ENCODE measurements at regions not wholly inside any gene's neighbourhood (a gene's known extent, or its start where the extent isn't known, plus 50 kb on each side); places are given as distances from the start of the nearest gene placed in this dataset.
"Not testable (repeated sequence)": the region's sequence is repeated elsewhere in the genome, so short reads cannot be mapped to it uniquely, and the experiment has no call there.

DNA sequence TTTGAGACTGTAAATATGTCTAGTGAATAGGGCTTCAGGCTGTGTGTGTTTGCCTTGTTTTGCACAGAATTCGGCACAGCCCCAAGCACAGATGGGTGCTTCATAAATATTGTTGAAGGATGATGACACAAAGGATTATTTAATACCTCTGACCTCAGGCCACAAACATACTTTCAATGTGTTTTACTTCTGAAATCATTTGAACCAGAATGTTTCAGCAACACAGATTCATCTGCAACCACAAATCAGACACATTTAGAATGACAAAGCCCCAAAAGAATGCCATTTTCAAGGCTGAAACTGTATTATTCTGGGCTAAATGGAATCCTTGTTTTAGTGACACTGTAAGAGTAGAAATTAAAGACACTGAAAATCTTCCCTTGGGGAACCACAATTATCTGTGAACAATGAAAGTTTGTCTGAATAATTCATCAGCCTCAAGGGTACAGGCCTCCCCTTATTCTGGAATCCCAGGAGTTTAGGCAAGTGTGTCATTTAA is 93.7 kb downstream of the FOXD4L6 start:
- not testable (repeated sequence) for DNase-seq; H3K27me3 Mint-ChIP-seq (ENCODE audit: low read depth); ATAC-seq; H3K9me3 Mint-ChIP-seq; H3K36me3 Mint-ChIP-seq (ENCODE audit: insufficient read depth); H3K4me3 Mint-ChIP-seq; H3K4me1 Mint-ChIP-seq (ENCODE audit: low read depth)

DNA sequence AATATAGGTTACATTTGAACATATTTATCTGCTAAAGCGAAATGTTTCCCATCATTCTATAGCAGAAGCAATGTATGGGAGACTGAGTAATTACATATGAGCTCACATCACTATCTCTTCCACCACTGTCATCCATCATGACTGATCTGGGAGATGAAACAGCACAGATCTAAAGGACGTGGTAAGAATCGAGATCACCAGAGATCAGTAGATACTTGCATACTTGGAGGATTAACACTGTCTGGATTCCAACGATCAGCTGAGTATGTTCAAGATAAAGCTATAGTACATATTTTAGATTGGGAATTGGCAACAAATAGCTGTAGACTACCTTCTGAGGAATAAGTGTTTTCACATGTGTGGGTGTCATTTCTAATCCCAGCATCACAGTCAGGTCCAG is 94.6 kb downstream of the FOXD4L6 start:
- not testable (repeated sequence) for DNase-seq; H3K4me3 Mint-ChIP-seq; H3K9me3 Mint-ChIP-seq; H3K4me1 Mint-ChIP-seq (ENCODE audit: low read depth); H3K36me3 Mint-ChIP-seq (ENCODE audit: insufficient read depth); H3K27me3 Mint-ChIP-seq (ENCODE audit: low read depth); ATAC-seq

DNA sequence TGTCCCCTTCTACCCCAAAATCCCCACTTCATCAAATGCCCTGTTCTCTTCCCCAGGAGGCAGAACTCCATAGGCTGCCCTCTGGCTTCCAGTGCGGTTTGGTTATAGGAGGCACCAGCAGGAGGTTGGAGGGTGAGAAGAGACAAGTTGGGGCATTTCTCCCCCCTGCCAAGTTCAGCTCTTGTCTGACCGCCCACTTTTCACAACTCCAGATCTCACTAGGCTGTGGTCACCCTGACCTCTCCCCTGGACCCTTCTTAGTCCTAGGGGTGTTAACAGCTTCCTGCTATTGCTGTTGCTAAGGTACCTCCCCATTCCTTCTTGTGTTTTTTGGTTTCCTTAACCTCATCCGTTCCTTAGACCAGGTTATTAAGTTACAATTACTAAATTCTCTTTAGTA is 95.1 kb downstream of the FOXD4L6 start:
- not testable (repeated sequence) for H3K36me3 Mint-ChIP-seq (ENCODE audit: insufficient read depth); ATAC-seq; H3K27me3 Mint-ChIP-seq (ENCODE audit: low read depth); DNase-seq; H3K9me3 Mint-ChIP-seq; H3K4me3 Mint-ChIP-seq; H3K4me1 Mint-ChIP-seq (ENCODE audit: low read depth)

DNA sequence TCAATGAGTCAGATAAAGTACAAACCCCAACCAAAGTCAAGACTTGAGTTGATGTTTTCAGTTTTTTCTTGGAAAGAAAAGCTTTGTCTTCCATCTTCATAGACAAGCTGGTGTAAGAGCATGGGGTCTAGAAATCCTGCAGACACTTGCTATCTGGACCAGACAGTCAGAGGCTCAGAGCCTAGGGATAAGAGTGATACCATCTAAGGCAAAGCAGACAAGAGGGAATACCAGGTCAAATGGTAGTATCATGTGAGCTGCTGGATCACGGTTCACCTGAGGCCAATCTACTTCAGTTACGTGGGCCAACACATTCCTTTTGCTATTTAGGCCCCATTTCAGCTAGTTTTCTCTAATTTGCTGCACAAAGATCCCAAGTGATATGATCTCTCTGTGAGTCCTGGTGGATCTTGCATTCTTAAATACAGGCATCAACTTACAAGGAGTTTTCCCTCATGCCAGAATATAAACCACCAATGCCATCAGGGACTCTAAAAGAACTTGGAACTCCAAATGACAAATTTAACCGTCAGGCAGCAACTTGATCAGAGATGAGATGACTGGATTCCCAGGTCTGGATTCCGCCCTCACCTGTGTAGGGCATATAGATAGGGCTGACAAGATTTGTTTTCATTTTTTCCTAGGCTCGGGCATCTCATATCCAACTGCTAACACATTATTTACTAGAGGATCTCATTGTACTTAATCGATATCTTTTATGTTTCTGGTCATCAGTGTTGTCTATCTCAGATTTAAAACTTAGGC is 101.4 kb downstream of the FOXD4L6 start:
- not testable (repeated sequence) for H3K4me1 Mint-ChIP-seq (ENCODE audit: low read depth); H3K9me3 Mint-ChIP-seq; H3K36me3 Mint-ChIP-seq (ENCODE audit: insufficient read depth); ATAC-seq; DNase-seq; H3K27me3 Mint-ChIP-seq (ENCODE audit: low read depth); H3K4me3 Mint-ChIP-seq

DNA sequence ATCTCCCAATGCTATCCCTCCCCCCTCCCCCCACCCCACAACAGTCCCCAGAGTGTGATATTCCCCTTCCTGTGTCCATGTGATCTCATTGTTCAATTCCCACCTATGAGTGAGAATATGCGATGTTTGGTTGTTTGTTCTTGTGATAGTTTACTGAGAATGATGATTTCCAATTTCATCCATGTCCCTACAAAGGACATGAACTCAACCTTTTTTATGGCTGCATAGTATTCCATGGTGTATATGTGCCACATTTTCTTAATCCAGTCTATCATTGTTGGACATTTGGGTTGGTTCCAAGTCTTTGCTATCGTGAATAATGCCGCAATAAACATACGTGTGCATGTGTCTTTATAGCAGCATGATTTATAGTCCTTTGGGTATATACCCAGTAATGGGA is 106.1 kb downstream of the FOXD4L6 start:
- not testable (repeated sequence) for H3K4me3 Mint-ChIP-seq; DNase-seq; ATAC-seq; H3K27me3 Mint-ChIP-seq (ENCODE audit: low read depth); H3K4me1 Mint-ChIP-seq (ENCODE audit: low read depth); H3K9me3 Mint-ChIP-seq
- peaks cover 12% of the 10 kb centered on the region for H3K36me3 Mint-ChIP-seq (ENCODE audit: insufficient read depth)

DNA sequence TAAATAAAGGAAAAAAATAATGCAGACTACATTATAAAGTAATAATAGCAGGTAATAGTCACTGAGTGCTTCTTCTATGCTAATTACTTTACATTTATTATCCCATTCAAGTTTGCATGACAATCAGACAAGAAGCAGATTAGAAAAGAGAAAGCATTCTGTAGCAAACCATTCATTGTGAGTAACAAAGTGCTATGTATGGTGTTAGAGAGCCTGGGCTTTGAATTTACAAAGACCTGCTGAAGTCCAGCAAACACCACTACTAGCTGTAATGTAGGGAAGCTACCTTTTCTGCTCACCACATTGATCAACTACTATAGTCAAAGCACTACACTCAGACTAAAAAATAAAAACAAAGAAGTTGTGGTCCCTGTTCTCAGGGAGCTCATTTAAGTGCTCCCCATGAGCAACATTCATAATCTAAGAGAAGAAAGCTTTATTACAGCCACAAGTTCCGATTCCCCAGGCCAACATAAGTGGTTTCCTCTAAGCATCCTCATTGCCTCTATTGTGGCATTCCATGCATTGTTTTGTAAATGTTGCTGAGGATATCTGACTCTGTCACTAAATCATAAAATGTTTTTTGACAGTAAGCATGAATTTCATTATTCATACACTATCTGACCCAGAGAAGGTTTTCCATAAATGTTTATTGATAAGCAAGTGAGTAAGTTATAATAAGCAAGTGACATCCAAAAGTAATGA is 108.5 kb downstream of the FOXD4L6 start:
- not testable (repeated sequence) for H3K27me3 Mint-ChIP-seq (ENCODE audit: low read depth); H3K4me3 Mint-ChIP-seq; ATAC-seq; H3K9me3 Mint-ChIP-seq; H3K4me1 Mint-ChIP-seq (ENCODE audit: low read depth); DNase-seq
- H3K36me3 Mint-ChIP-seq (ENCODE audit: insufficient read depth), result peaks cover 11% of the 10 kb centered on the region

DNA sequence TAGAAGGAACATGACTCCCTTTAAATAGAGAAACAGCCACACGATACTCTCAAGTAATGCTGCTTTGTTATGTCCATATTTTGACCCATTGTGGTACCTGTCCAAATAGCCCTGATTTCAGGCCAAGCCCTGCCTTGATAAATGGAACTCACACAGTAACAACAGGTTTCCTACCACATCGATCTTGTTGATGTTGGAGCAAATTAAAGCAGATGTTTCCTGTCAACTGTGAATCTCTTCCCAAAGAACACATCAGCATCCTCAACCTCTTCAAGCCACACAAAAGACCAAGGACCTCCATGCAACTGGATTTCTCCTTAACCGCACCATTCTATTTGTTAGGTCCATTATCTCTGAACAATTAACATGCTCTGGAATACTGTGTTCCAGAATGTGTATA is 109.5 kb downstream of the FOXD4L6 start:
- peaks cover 15% of the 10 kb centered on the region for H3K36me3 Mint-ChIP-seq (ENCODE audit: insufficient read depth)
- not testable (repeated sequence) for H3K4me1 Mint-ChIP-seq (ENCODE audit: low read depth); H3K9me3 Mint-ChIP-seq; DNase-seq; ATAC-seq; H3K27me3 Mint-ChIP-seq (ENCODE audit: low read depth); H3K4me3 Mint-ChIP-seq

DNA sequence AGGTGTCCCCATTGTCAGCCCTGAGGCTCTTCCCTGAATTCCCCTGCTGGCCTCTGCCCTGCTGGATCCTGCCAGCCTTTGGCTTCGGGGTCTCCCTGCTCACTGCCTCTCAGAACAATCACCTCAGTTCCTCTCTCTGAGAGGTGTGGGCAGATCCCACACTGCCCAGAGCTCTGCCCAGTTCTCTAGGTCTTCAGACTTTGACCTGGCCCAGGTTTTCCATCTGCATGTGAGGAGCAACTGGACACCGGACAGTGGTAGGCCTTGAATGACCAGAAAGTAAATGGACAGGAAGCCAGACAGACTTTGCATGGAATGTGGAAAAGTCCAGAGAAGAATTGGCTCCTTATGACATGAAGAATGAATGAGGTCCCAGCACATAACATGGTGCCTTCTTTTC is 111.8 kb downstream of the FOXD4L6 start:
- not testable (repeated sequence) for H3K27me3 Mint-ChIP-seq (ENCODE audit: low read depth); H3K4me1 Mint-ChIP-seq (ENCODE audit: low read depth); H3K4me3 Mint-ChIP-seq; ATAC-seq; H3K9me3 Mint-ChIP-seq; DNase-seq
- H3K36me3 Mint-ChIP-seq (ENCODE audit: insufficient read depth), result peaks cover 23% of the 10 kb centered on the region

DNA sequence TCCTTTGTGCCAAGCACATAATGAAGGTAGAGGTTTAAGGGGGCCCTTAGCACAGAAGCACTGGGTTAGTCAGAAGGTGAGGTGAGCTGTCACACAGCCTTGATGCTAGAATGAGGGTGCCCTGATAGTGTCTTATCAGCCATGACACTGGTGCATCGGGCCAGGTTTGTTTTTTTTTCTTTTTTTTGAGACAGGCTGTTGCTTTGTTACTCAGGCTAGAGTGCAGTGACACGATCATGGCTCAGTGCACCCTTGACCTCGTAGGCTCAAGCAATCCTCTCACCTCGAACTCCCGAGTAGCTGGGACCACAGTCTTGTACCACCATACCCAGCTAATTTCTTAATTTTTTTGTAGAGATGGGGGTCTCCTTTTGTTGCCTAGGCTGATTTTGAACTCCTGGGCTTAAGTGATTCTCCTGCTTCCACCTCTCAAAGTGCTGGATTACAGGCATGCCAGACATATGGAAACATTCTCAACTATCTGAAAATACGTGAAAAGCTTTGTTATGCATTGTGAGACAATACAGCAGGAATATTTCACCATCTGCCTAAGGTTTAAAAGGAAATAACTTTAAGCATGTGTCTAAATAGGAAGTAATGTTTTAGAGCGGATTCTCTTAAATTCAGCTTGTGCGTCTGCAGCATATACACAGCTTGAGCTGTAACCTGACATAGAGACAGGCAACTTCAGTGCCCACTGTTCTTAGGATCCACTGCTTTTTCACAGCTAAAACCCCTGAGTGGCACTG is 128.4 kb downstream of the FOXD4L6 start:
- Mint-ChIP-seq H3K4me1 (ENCODE audit: low read depth) (peaks cover 35% of the 10 kb centered on the region), H3K36me3 (ENCODE audit: insufficient read depth) (peaks cover 27% of the 10 kb centered on the region)
- H3K9me3 Mint-ChIP-seq; H3K27me3 Mint-ChIP-seq (ENCODE audit: low read depth); ATAC-seq; DNase-seq; H3K4me3 Mint-ChIP-seq: not testable (repeated sequence)

DNA sequence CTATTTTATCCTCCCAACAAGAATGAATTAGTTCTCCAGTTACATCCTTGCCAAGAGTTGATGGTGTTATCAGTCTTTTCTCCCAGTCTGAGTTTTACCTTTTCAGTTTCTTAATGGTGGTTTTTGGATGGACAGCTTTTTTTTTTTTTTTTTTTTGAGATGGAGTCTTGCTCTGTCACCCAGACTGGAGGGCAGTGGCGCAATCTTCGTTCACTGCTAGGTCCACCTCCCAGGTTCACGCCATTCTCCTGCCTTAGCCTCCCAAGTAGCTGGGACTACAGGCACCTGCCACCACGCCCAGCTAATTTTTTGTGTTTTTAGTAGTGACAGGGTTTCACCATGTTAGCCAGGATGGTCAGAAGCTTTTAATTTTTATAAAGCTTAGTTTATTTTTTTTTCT is 133.0 kb downstream of the FOXD4L6 start:
- H3K4me3 Mint-ChIP-seq; ATAC-seq; H3K27me3 Mint-ChIP-seq (ENCODE audit: low read depth); H3K9me3 Mint-ChIP-seq; DNase-seq: not testable (repeated sequence)
- peaks cover 45% of the 10 kb centered on the region for H3K4me1 Mint-ChIP-seq (ENCODE audit: low read depth)
- peaks cover 24% of the 10 kb centered on the region for H3K36me3 Mint-ChIP-seq (ENCODE audit: insufficient read depth)

DNA sequence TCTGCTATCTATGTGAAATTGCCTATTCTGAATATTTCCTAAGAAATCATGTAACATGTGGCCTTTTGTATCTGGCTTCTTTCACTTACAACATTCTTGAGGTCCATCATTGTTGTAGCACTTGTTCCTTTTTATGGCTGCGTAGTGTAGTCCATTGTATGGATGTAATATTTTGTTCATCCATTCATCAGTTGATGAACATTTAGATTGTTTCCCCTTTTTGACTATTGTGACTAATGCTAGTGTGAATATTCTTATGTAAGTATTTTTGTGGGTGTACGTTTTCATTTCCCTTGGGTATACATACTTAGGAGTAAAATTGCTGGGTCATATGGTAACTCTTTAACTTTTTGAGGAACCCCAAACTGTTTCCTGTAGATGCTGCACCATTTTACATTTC is 134.6 kb downstream of the FOXD4L6 start:
- H3K9me3 Mint-ChIP-seq; DNase-seq; H3K4me3 Mint-ChIP-seq; ATAC-seq; H3K27me3 Mint-ChIP-seq (ENCODE audit: low read depth): not testable (repeated sequence)
- H3K36me3 Mint-ChIP-seq (ENCODE audit: insufficient read depth), result peaks cover 16% of the 10 kb centered on the region
- peaks cover 36% of the 10 kb centered on the region for H3K4me1 Mint-ChIP-seq (ENCODE audit: low read depth)

DNA sequence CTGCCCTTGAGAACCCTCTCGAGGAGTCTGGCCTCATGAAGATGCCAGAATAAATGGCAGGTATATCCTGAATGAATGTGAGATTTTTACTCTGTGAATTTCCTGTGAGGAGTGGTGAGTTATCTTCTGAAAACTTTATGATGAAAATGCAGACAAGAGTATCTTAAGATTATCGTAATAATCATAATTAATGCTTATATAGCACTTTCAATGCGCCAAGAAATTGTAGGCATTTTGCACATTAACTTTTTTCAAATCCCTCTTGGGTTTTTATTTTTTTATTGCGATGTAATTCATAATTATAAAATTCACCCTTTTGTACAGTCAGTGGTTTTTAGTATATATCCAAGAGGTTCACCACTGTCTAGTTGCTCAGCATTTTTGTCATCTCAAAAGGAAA is 135.1 kb downstream of the FOXD4L6 start:
- peaks cover 17% of the 10 kb centered on the region for H3K36me3 Mint-ChIP-seq (ENCODE audit: insufficient read depth)
- DNase-seq; H3K4me3 Mint-ChIP-seq; H3K9me3 Mint-ChIP-seq; ATAC-seq; H3K27me3 Mint-ChIP-seq (ENCODE audit: low read depth): not testable (repeated sequence)
- H3K4me1 Mint-ChIP-seq (ENCODE audit: low read depth), result peaks cover 34% of the 10 kb centered on the region

DNA sequence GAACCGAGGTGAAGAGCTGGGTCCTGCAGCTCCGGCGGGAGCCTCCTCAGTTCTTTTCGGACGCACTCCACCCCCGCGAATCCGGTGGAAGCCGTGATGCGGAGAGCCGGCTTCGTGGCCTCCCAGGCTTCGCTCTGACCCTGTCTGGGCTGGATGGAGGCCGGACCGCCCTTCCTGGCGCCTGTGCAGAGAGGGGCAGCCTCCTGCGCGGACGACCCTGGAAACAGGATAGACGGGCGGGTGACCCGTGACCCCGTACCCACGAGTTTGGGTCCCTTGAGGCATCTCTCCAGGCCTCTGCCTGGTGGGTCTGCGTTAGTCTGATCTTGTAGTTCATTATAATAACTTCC is 136.0 kb downstream of the FOXD4L6 start:
- peaks cover 32% of the 10 kb centered on the region for H3K4me1 Mint-ChIP-seq (ENCODE audit: low read depth)
- H3K9me3 Mint-ChIP-seq; H3K4me3 Mint-ChIP-seq; H3K27me3 Mint-ChIP-seq (ENCODE audit: low read depth): not testable (repeated sequence)
- ATAC-seq (peak in 1 of 2 donors; percentile 14), DNase-seq (peak; percentile 19)
- H3K36me3 Mint-ChIP-seq (ENCODE audit: insufficient read depth), result peaks cover 20% of the 10 kb centered on the region

DNA sequence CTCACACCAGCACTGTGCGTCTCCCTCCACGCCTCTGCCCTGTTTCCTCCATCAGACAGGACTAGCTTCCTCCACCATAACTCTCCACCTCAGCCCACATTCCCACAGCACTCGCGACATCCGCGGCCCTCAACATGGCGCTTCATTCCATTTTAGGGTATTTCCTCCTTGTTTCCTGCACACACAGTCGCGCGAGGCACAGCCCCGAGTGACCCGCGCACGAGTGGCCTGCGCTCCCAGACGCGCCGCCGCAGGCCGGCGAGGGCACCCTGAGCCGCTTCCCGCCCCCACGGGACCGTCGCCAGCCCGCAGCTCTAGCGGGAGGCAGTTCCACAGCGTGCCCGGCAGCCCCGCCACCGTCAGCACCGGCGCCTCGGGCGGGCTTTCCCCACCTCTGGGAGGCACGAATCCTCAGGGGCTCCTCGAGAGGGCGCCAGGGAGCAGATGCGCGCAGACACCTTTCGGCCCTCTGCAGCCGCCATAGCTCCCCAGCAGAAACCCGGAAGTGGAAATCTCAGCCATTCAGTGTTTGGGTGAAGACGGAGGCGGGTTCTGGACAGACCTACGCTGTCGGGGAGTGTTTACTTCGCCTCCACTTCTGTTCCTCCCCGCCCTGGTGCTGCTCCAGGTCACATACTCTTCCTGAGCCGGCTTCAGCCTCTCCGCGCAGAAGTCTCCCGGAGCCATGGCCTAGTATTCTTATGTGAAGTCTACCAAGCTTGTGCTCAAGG is 136.6 kb downstream of the FOXD4L6 start:
- not testable (repeated sequence) for H3K27me3 Mint-ChIP-seq (ENCODE audit: low read depth); H3K9me3 Mint-ChIP-seq; H3K4me3 Mint-ChIP-seq
- Mint-ChIP-seq H3K36me3 (ENCODE audit: insufficient read depth) (peaks cover 16% of the 10 kb centered on the region), H3K4me1 (ENCODE audit: low read depth) (peaks cover 28% of the 10 kb centered on the region)
- ATAC-seq (peak; percentile 98 to 99), DNase-seq (peak; percentile 97)

All from activated T-cell treated with anti-CD3 and anti-CD28 coated beads, Interleukin-2, amount 50 U/mL, for 4 hours (primary cell).